NCI-H1092 treated with DMSO at 0.1 percent for 48 hours (cell line): ENCODE measurements at regions not wholly inside any gene's neighbourhood (a gene's known extent, or its start where the extent isn't known, plus 50 kb on each side); places are given as distances from the start of the nearest gene placed in this dataset.

ENCODE experiments used
- DNase-seq: peaks from one replicate; lab custom pipeline; 2025; lab: John Stamatoyannopoulos, UW

GRCh38 chr9:16025627-16026026, 472.8 kb downstream of the CCDC171 start:
- DNase-seq: no peak

- DNase-seq: no peak
Observed at GRCh38 chr9:16026886-16027285, 474.0 kb downstream of the CCDC171 start.

GRCh38 chr9:16028548-16028947, 475.7 kb downstream of the CCDC171 start:
- DNase-seq: no peak

DNA sequence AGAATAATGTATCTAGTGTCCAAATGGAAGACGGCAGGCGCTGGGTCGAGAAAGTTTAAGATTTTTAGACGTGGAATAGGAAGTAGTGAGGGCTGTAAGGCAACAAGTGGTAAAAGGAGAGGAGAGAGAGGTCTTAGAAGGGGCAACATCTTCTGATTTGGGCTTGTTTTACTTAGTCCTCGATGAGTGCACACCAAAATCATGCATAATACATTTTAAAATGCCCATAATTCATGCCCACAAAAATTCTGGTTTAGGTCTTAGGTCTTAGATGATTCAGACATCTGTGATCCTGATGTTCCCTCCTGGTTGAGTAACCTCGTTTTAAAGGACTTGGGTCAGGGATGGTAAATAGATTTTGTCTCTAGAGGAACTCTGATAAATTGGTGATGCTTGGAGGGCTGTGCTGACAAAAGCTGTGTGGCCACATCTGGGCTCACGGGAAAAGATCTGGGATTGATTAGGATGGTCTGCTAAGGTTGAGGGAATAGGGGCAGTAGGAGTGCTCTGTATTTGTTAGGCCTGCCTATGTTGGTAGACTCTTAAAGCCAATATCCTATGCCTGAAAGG, 476.3 kb downstream of the CCDC171 start:
- DNase-seq: no peak

GRCh38 chr9:16029796-16030363, 477.0 kb downstream of the CCDC171 start:
- no peak for DNase-seq

DNA sequence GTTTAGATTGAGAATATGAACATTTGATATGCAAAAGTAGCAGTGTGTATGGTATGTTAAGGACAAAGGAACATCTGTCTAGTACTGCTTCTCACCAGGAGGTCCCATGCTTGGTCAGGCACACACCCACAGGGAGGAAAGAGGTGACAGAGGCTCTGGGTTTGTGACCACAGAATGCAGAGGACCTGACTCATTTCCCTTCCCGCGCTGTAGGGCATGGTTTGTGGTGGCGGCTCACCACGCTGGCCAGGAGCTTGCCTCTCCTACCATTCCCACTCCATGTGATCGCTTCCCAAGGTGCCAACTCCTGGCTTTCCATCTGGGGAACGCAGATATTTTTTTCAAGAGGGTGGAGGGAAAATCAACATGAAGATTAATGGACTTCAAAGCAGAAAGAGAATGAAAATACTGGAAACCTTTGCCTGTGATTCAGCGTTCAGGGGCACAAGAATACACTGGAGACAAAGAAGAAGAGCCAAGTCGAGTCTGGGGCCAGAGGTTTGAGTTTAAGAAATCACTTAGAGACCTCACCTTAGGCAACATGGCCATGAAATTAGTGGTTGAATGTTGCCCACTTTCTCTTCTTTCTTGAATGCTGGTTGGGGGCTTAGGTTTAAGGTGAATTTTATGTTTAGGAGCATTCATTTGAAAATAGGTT, 477.8 kb downstream of the CCDC171 start:
- no peak for DNase-seq

GRCh38 chr9:16031486-16031885, 478.6 kb downstream of the CCDC171 start:
- no peak for DNase-seq

- DNase-seq: no peak
Observed at GRCh38 chr9:16031971-16032370, 479.1 kb downstream of the CCDC171 start.

DNA sequence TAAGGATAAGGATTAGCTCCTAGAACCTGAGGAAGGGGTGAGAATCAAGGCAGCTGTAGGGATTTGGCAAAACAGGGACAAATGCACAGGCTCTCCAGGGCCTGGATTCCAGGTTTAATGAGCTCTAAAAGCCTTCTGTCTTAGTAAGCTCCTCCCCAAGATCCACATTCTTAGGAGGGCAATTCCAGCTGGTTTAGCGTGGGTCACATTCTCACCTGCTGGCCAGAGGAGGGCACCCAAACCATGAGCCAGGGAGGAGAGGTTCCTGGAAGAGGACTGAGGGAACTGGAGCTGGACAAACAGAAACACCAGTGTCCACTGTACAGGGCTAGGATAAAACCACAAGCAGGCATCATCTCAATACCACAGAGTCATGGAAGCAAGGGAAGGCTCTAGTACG, 480.0 kb downstream of the CCDC171 start:
- no peak for DNase-seq

DNA sequence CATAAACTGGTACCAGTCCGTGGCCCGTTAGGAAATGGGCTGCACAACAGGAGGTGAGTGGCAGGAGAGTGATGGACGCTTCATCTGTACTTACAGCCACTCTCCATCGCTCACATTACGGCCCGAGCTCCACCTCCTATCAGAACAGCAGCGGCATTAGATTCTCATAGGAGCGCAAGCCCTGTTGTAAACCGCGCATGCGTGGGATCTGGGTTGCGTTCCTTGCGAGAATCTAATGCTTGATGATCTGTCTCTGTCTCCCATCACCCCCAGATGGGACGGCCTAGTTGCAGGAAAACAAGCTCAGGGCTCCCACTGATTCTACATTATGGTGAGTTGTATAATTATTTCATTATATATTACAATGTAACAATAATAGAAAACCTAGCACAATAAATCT, 480.4 kb downstream of the CCDC171 start:
- no peak for DNase-seq

- no peak for DNase-seq
Observed at GRCh38 chr9:16033921-16034691, 481.3 kb downstream of the CCDC171 start.

- DNase-seq: no peak
Observed at GRCh38 chr9:16039218-16039987, 486.6 kb downstream of the CCDC171 start.

DNA sequence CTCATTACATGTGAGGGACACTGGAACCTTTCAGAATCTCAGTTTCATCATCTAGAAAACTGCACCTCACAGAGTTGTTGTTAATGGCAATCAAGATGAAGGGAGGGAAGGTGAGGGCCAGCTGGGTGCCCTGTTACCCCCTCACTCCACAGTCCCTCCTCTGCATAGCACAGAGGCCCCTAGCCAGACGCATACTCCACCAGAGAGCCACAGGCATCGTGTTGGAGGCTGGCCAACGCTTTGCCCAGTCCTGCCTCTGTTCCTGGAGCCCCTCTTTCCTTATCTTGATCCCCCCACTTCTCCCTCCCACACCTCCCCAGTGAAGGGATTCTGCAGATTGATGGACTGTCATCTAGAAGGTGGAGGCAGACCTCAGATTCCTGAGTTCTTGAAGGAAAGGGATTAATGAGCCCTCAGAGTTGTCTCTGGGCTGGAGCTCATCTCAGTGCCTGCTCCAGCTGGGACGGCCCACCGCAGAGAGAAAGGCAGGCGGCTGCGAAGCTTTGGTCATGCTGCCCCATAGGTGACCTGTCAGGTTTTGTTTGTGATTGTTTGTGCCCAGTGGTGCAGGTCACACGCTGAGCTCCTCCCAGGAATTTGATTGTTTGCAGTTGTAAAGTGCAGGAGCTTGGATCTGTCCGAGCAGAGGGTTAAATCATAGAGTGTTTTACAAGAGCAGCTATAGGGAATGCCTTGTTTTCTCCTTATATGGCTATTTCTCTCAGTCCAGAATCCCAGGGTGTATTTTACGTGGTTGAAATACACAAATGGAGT, 487.3 kb downstream of the CCDC171 start:
- DNase-seq: no peak

DNA sequence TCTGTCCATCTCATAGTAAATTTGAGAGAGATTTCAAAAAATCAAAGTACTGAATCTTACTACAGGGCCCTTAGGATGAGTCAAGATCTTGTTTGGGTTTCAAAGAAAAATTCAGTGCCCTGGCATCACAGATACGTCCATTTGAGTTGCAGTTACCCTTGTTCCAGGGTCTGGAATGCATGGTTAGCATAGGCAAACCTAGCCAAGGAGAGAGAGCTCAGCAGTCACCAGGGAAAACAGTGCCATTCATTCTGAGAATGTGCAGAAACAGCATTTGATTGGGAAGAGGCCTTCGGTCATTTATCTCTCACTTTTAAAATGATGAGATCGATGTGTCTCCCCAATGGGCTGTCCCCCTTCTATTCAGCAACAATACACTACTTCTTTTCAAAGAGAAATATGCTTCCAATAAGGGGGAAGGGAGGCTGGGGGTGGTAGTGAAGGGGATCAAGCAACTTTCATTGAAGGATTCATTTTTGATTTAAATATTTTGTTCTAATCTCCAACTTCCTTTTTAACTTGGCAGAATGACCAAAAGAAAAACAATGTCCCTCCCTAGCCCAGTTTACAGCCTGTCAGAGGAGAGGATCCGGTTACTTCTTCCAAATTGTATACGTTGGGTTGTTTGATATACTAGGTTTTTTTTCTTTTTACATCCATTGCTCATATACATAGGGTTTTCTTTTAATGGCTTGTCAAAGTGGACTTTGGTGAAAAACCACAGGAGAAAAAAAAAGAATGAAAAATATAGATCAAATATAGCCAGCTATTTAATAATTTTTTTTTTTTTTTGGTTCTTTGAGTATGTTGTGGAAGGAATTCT, 491.1 kb downstream of the CCDC171 start:
- no peak for DNase-seq

DNA sequence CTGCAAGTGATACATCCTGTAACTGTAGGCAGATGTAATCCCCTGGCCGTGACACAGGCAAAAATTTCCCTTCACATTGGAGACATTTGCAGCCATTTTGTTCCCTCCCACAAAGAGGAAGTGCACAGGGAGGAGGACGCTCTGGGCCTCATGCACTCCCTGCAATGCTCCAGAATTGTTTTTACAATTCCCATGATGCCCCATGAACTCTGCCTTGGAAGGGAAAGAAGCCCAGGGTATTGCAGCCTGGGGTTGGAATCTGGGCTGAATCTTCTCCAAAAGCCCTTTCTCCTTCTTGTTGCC, 491.7 kb downstream of the CCDC171 start:
- no peak for DNase-seq

DNA sequence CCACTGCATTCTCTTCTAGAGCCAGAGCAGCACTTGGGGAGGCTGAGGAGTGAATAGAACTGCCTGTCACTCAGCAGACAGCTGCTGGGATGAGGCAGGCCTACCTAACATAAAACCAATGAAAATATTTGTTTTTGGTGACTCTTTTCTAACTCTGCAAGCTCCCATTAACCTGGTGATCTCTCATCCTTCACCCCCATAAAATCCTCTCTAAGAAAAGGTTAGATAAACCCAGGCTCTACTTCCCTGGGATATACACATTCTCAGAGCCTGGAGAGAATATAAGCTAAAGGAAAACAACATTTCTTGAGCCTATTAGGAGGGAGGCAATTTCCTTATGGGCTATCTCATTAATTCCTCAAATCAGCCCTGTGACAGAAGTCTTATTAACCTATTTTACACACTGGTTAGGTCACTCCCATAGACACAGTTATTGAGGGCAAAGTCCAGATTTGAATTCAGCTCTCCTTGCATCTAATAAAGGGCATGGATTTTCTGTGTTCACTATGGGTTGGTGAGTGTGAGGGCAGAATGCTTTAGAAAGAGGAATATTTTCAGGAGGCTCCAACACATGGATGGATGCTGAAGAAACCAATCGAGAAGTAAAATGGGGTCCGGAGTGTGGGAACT, 492.9 kb downstream of the CCDC171 start:
- DNase-seq: no peak

DNA sequence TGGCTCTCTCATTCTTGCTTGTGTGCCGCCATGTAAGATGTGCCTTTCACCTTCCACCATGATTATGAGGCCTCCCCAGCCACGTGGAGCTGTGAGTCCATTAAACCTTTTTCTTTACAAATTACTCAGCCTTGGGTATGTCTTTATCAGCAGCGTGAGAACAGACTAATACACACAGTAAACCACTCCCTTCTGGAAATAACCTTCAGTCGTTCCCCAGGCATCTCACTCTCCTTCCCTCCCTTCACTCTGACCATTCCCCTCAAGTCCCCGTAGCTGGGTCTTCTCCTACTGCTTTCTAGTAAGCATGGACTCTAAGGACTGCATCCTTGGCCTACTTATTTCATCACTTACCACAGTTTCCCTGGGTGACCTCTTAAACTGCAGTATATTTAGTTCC, 493.9 kb downstream of the CCDC171 start:
- no peak for DNase-seq

DNA sequence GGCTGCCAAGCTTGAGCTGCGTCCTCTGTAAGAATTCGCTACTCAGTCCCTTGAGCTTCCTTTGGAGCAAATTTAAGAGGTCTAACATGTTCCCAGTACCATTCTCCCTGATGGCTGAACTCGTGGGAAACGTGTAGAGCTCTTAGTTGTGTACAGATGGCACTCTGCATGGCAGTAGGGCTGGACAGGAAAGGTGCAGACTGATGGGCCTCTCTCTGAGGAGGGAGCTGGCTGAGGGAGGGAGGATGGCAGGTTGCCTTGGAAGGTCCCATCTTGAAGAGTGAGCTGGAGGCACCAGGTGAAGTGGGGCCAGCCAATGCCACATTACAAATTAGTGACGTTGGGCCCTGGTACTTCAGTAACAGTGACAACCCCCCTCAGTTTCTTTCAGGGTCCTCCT, 495.3 kb downstream of the CCDC171 start:
- no peak for DNase-seq

DNA sequence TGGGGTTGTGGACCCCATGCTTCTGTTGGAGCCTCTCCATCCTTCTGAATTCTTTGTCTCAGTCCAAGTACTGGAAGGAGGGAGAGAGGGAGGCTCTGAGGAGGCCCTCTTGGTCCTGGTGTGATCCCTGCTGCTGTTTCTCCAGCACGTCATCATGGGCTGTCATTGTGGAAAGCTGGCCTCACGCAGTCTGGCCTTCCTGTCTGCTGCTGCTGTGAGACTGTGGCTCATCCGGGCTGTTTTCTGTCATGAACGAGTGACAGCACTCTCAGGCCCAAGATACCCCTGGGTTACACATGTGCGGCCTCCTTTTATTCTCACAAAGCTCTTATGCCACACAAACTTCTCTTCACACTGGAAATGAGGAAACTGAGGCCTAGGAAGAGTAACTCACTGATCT, 499.3 kb downstream of the CCDC171 start:
- DNase-seq: no peak

- DNase-seq: no peak
Observed at GRCh38 chr9:16052757-16053530, 500.1 kb downstream of the CCDC171 start.
